HG02759 (cell line): ENCODE measurements at regions not wholly inside any gene's neighbourhood (a gene's known extent, or its start where the extent isn't known, plus 50 kb on each side); places are given as distances from the start of the nearest gene placed in this dataset.

Experiments used
- ATAC-seq: cut with Tn5 transposase; IDR thresholded peaks from one replicate; pipeline ENCODE4 v1.9.1; 2021; ENCODE audit warnings: mild to moderate bottlenecking, moderate library complexity; ENCODE audit not compliant: unreplicated experiment

DNA sequence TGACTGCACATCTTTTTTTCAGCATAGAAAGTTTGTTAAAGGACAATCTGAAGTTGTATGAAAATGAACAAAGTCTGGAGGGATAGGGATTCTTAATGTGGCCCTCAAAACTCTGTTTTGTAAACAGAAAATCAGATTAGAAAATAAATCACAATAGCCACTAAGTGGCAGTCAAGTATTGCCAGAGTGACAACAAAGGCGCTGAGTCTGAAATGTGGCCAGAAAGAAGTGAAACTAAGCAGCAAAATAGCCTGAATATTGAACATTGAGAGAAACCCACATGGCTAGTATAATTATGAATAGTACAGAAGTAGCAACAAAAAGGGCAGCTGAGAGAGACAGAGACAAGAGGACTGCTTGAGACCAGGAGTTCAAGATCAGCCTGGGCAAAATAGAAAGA, 81.1 kb upstream of the CT45A1 start:
- ATAC-seq, result peak; percentile 50

- no peak for ATAC-seq
Measured at GRCh38 chrX:135639066-135639780, 74.2 kb upstream of the CT45A1 start.

DNA sequence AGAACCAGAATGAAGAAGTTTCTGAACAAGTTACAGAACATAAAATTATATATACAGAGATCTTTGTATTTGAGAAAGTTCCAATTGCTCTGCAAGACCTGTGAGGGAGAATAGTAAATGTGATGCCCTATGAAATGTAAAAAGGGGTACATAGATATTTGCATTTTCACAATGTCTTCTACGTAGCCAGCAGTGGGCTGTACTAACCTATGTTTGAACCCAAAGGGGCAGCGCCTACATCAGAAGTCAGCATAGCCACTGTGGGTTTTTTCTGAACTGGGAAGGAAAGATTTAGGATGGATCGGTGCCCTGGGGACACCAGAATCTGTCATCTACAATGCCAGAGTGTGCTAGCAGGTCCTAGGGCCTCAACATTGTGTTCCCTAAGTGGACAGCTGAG, 69.5 kb upstream of the CT45A1 start:
- ATAC-seq, result no peak

DNA sequence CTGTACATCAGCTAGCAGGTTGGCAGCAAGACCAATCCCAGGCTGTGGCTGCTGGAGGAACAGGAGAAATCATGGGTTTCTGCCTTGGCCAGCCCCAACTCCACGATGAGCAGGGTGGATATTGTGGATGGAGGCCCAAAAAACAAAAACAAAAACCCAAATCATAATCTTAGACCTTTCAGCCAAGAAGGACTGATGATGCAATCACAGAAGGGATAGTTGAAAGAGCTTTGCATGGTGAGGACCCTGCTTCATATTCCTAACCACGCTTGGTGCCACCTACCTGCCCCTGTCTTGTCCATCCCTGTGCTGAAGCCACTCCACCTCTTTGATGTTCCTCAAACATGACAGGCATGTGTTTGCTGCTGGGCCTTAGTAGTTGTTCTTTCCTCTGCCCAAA, 68.8 kb upstream of the CT45A1 start:
- ATAC-seq, result no peak

- no peak for ATAC-seq
Measured at GRCh38 chrX:135649029-135649428, 64.4 kb upstream of the CT45A1 start.

DNA sequence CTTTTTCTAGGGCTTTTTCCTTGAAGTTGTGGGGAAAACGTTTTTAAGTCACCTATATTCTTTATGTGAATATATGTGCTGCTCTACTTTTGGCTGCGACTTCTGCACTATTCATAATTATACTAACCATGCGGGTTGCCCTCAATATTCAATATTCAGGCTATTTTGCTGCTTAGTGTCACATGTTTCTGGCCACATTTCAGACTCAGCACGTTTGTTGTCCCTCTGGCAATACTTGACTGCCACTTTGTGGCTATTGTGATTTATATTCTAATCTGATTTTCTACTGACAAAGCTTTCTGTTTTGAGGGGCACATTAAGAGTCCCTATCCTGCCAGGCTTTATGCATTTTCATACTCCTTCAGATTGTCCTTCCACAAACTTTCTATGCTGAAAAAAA, 63.9 kb upstream of the CT45A1 start:
- ATAC-seq, result no peak

DNA sequence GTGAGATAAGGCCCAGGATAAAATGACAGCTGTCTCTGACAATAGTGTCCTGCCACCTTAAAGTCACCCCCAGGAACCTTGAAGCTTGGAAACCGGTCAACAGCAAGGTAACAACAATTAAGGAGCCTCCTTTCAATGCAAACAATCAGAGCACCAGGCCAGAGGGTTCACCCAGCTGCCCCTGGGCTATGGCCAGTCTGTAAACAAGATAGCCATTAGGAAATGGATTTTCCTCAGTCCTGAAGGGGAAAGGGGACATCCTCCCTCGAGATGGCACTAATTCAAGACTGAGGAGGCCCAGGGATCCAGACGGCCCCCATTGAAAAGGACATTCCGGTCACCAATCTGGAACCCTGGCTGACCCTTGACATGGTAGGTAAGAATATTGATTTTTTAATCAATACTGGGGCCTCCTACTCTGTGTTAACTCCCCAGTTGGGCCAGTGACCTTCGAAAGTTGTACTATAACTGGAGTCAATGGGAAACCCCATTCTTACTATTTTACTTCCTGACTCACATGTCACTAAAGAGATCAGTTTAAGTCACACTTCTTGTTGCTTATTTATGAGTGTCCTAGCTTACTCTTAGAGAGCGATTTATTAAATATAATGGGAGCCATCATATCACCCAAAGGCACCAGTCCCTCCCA, 61.7 kb upstream of the CT45A1 start:
- ATAC-seq, result no peak

DNA sequence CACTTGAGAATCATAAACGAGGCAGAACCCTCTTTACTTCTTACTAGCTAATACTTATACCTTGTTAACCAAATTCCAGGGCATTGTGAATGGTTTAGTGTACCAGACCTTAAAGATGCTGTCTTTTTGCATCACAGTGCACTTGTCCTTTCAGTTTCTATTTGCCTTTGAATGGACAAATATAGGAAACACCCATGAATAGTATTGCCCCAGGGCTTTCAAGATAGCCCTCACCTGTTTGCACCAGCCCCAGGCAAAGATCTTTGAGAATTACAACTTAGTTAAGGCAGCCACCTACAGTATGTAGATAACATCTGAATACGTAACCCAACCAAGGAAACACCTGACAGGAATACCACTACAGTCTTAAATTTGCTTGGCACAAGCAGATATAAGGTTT, 60.8 kb upstream of the CT45A1 start:
- peak; percentile 43 for ATAC-seq

DNA sequence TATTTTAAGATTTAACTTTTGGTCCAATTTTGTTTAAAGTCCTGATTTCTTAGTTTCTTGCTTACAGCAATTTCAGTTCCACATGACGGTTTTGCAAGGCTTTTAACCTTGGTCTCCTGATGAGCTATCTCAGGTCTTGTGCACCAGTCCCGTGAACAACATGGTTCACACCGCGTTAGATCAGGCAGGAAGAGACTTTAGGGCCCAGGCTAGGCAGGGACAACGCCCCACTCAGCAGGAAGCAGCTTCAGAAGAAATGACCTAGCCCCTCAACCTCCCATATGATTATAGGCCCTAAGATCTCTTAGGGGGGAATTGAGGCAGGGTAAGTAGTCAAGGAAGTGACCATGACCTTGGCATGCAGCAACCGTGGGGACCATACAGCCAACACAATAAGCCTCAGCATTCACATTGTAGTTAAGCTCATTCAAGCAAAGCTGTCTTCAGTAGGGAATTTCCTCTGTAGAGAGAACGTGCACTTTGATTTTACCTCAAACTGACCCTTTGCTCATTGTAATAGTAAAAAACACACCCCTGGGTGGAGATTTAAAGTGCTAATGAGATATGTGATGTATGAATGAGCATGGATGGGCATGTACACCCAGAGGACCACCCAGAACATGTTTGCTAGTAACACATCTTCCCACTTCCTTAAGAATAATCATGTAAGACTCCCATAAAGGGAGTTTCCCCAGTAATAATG, 55.3 kb upstream of the CT45A1 start:
- ATAC-seq, result peak; percentile 92
